Left colon (tissue), 2 donors: ENCODE measurements at regions not wholly inside any gene's neighbourhood (a gene's known extent, or its start where the extent isn't known, plus 50 kb on each side); places are given as distances from the start of the nearest gene placed in this dataset.
"Not testable (repeated sequence)": the region's sequence is repeated elsewhere in the genome, so short reads cannot be mapped to it uniquely, and the experiment has no call there.

Experiments
- ATAC-seq: fragments of 200-7000 bp; cut with Tn5 transposase; one replicate; pipeline ENCODE4 v1.9.1; 2020; ENCODE audit warnings: mild to moderate bottlenecking, moderate library complexity
- DNase-seq, 2 donors: peaks; one replicate each; pipeline ENCODE4 v3.0.0-alpha.2; 2020
- intact Hi-C, 2 donors: fragments of 100-400 bp; cut with DNase I in 1 of 2; cut with micrococcal nuclease in 1 of 2; formaldehyde crosslinking; loops; one replicate each; pipeline versions ENCODE4 v1.11.2 to v1.14.0; 2022; cut with DNase I, micrococcal nuclease
- donor health status: DM: no; HTN: no; CAD: no.
- donor health status: DM: yes; HTN: yes; CAD: no.

DNA sequence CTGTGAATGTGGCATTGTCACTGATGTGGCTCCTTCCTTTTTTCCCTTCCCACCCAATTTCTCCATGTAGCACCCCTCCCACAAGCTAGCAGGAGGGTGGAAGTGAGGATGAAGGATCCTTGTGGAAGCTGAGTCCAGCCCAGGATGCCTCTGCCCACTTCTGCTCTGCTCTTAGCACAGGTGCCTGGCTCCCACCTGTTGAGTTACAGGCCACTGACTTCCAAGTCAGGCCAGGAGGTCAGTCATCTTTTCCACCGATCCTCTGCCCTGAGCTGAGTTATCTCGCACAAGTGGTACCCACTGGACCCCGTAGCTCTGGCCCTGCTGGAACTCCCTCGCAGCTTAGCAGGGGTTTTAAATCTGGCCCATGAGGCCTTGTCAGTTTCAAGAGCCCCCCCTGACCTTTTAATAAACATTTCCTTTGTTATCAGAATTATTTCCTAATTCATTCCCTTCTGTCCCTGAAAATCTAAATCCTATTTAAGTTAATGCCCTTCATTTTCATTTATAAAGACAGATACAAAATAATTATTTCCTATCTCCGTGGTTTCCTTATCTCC is 125.3 kb upstream of the CADM1 start:
- ATAC-seq (no peak), DNase-seq (no peak)
- intact Hi-C loops = no loop called here

DNA sequence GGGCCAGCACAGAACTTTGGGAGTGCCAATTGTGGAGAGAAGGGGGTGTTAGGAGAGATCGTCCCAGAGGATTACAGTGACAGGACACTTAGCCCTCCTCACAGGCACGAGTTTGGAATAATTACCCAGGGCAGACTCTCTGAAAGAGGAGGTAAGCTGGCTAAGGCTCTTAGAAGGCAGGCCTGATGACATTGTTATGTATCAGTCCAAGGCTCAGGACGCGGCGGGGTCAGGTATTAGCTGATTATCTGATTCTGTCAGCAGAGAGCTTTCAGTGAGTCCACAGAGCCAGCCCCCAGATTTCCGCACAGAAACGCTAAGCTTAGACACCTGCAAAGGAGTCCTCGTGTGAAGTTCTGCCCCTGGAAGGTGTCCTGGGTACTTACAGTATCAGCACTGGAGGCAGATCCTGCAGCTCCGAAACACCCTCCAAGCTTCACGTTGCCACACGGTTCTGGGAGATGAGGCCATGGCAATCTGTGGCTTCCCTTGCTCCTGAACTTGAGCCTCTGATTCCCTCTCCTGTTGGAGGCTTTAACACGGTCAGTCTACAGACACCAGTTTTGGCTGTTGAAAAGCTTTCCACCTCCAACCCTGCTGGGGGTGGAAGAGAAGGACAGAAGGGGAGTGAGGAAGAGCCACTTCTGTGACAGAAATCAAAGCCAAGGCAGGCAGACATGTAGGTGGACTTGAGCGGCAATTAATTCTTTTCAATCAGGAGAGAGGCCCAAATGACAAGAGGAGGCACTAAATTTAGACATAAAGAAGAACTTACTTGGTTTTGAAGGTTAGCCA is 123.6 kb upstream of the CADM1 start:
- intact Hi-C loops = no loop called here
- ATAC-seq (no peak), DNase-seq (no peak)

DNA sequence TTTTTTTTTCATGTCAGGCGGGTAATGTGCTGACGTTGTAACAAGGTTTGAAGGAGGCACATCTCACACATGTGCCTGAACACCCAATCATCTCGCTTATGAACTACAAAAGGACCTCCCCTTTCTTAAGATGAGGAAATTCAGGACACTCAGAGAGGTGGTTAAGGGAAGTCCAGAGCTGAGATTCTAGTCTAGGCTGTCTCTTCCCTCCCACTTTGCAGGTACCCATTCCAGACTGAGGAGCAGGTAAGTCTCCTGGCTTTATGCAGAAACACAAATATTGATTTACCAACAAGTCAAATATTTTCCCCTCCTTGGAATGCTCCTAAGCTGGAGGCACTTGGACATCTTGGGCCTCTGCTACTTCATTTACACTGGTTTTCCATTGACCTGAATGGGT is 122.9 kb upstream of the CADM1 start:
- no peak for DNase-seq
- no peak for ATAC-seq
- intact Hi-C loops = no loop called here

DNA sequence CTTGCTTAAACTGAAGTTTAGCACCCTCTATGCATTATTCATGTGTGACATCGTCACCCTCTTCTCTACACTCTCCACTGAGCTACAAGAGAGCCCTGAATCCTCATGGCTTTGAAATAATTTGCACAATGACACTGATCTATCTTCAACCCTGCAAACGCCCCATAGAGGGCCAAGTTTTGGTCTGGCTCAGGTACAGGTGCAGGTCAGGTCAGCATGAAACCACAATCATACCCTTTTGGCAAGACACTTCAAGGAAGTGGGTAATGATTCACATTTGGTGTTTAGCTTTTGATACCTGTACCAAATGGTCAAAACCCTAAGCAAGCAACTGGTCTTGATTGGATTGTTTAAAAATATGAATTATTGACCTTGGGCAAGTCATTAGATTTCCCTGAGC is 122.2 kb upstream of the CADM1 start:
- DNase-seq (no peak), ATAC-seq (no peak)
- intact Hi-C loops = no loop called here

DNA sequence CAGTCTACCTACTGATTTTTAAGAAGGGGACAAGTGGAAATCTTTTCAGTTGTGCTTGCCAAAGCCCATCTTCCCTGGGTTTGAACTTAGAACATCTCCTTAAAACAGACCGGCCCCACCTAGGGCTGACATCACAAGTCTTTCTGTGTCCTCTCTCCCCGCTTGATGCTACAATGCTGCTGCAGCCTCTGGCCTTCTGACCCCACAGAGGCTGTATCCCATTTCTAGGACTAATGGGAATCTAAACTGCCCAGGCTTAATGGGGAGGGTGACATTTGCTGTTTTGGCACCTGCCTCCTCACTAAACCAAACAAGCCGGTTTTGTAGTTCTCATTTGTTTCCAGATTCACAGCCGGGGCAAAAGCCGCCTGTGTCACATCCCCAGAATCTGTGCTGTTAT is 121.3 kb upstream of the CADM1 start:
- ATAC-seq (no peak), DNase-seq (no peak)
- intact Hi-C loops = no loop called here

DNA sequence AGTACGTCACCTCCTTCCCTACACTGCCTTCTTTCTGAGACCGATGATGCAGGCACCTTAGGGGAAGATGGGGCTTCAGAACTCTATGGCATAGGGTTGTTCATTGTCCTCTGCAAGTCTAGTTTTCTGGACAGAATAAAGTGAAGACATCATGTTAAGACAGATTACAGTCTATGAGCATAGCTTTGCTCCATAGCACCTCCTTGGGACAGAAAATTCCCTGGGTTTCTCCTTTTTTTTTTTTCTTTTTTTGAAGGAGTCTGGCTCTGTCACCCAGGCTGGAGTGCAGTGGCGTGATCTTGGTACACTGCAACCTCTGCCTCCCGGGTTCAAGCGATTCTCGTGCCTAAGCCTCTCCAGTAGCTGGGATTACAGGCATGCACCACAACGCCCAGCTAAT is 119.8 kb upstream of the CADM1 start:
- ATAC-seq (no peak), DNase-seq (no peak)
- intact Hi-C loops = no loop called here

DNA sequence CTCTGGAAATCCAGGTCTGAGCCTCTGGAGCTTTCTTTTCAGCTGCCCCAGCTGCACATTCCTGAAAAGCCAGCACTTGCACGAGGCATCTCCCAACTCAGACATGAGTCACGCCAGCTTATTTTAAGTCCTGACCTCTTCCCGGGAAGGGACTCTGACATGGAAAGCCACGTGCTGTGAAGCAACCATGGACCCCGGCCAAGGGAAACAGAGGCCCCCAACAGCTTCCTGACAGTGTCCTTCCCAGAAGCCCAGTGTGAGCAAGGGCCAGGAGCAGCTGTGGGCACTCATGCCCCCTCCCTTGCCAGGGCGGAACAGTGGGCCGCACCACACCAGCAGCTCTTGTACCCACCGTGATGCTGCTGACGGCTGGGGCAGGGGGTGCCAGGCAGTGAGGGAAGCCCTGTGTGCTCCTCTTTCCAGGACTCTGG is 118.8 kb upstream of the CADM1 start:
- peak; percentile 8 for ATAC-seq
- intact Hi-C loops = no loop called here
- DNase-seq = peak; percentile 35 to 52

DNA sequence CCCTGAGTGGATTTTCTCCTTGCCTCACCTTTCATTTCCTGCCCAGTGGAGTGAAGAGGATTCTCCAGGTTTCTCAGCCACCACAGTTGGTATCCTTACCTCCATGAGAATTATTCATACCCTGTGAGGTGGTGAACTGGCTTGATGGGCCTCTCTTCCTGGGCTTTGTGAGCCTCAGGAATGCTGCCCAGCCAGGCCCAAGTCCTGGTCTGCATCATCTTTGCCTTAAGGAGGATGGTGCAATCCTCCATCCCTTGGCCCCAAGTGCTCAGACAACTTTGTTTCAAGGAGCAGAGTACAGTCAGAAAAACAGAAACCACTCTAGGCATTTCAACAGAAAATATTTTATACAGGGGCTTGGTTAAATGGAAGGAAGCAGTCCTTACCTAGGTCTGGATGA is 114.2 kb upstream of the CADM1 start:
- ATAC-seq (no peak), DNase-seq (no peak)
- intact Hi-C loops = no loop called here

DNA sequence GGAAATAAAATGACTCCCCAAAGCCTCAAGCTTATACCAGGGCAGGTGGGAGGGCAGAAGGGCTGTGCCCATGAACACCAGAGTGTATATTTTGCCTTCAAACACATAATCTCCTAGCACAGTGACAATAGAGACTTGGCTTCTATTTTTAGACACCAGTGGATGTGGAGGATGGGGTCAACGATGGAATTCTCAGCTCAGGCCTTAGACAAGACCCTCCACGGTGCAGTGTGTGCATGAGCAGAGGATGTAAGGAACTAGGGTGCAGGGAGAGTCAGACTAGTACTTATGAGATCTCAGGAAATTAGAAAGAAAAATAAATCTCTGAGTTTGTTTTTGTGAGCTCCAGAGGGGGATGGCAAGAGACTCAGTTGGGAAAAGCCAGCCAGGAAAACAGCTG is 113.6 kb upstream of the CADM1 start:
- intact Hi-C loops = no loop called here

DNA sequence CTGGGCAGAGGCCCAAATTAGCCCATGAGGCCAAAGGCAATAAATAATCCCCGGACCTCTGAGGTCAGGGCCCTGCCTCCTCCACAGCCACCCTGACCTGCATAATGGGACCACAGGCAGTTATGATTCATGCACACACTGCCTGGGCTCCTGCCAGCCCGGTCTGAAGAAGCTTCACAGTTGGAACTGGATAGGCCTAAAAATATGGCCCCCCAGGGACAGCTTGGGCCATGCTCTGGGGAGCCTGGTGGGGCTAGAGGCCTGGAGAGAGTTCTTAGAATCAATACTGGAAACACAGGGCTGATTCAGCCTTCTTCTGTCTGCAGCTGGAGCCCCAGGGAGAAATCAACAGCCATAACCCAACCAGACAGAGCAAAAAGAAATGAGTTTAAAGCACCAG is 112.8 kb upstream of the CADM1 start:
- intact Hi-C loops = no loop called here
- DNase-seq (no peak), ATAC-seq (no peak)

More for the DNA sequence above, 113.6 kb upstream of the CADM1 start:
- ATAC-seq = no peak
- DNase-seq = no peak

DNA sequence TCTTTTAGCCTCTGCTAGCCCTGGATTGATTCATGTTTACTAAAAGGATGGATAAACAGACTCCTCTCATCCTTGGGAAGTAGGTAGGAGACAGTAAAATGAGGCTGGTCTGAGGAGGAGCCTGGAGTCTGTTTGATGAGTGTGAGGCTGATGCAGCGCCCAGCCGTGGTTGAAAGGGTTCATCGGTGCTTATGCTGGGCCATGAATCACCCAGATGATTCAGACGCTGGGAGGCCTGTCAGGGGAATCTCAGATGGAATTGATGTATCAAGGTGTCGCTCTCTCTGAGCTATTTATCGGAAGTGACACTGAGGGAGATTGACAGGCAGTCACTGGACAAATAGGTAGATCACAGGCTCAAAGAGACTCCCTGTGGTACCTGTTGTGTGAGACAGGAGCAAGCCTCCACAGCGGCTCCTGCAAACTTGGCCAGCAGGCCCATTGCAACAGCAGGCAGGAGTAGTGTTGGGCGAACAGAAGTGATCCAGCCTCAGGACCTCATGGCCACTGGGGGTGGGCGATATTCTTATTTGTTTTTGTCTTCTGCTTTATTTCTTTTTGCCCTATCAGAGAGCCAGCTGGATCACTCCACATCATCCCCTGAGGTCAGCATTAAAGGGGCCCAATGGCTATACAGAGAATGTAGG is 109.9 kb upstream of the CADM1 start:
- no peak for ATAC-seq
- no peak for DNase-seq
- intact Hi-C loops = no loop called here

DNA sequence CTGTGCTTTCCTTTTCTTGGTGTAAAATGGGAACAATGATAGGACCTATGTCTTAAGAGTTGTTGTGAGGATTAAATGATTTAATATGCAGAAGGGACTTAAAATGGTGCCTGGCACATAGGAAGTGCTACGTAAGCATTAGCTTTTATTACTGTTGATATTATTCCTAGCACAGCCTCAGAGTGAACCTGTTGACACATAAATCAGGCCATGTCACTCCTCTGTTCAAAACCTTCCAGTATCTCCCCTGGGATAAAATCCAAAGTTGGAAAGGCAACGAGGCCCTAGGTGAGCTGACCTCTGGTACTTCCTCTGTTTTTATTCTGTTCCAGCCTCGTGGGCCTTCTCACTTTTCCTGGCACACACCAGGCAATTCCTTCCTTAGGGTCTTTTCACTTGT is 108.8 kb upstream of the CADM1 start:
- DNase-seq (no peak), ATAC-seq (no peak)
- intact Hi-C loops = no loop called here

DNA sequence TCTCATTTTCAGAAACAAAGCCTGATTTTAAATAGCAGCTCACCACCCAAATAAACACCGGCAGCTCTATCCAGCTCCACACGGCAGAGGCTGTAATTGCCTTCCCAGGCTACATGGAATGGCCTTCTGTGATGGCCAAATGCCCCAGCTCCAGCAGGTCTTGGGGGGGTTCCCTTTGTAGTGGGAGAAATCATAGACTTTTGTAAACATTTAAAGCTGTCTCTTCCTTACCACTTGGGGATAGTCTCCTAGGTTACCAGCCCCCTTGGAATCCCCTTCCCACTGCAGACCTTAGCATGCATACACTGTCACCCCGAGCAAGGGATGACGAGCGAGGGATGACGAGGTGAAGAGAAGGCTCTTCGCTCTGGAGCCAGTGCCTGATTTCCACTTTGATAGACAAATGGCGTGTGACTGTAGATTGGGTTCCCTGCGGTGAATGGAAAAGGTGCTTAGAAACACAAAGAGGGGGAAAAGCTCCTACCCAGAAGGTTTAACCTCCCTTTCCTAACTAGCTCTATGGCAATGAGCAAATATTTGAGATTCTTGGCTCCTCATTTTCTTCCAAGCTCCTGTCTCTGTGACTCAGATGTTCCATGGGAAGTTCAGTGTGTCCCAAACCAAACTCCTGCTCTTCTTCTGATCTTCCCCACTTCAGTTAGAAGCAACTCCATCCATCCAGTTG is 108.0 kb upstream of the CADM1 start:
- intact Hi-C loops = no loop called here
- ATAC-seq (no peak), DNase-seq (no peak)

DNA sequence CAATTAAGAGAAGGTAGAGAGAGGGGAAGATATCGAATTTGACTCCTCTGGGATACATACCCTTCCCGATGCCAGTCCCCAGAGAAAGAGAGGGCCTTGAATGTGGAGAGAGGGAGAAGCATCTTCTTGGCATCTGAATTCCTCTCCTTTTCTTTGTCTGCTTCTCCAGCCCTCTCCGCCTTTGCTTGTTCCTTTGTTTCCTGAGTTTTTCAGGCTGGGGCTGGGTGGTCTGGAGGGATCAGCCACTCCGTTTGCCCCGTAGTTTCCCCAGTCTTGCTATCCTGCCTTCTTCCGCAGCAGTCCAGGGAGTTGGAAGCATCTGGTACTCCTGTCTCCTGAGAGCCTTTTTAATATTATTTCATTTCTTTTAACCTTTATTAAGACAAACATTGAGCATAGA is 107.1 kb upstream of the CADM1 start:
- ATAC-seq = no peak
- DNase-seq = no peak
- intact Hi-C loops = no loop called here

DNA sequence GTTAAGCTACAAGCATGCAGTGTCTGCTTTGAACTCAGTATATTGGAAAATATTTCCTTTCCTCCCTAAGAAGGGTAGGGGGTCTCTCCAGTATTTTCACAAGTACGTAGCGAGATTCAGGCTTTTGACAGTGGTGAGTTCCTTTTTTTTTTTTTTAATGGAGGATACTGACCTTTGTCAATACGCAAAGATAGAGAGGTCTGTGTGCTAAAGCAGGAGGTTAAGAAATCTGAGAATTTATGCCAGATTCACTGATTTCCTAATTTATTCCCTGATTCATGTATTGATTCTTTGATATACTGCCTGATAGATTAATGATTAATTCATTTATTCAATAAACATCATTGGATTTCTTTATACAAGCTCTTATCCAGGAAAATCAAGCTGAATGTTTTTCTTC is 106.7 kb upstream of the CADM1 start:
- intact Hi-C loops = no loop called here
- DNase-seq = no peak
- ATAC-seq = no peak

DNA sequence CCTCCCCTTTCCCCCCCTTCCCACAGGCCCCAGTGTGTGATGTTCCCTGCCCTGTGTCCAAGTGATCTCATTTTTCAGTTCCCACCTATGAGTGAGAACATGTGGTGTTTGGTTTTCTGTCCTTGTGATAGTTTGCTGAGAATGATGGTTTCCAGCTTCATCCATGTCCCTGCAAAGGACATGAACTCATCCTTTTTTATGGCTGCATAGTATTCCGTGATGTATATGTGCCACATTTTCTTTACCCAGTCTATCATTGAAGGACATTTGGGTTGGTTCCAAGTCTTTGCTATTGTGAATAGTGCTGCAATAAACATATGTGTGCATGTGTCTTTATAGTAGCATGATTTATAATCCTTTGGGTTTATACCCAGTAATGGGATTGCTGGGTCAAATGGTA is 106.0 kb upstream of the CADM1 start:
- ATAC-seq, intact Hi-C loops, DNase-seq: not testable (repeated sequence)

DNA sequence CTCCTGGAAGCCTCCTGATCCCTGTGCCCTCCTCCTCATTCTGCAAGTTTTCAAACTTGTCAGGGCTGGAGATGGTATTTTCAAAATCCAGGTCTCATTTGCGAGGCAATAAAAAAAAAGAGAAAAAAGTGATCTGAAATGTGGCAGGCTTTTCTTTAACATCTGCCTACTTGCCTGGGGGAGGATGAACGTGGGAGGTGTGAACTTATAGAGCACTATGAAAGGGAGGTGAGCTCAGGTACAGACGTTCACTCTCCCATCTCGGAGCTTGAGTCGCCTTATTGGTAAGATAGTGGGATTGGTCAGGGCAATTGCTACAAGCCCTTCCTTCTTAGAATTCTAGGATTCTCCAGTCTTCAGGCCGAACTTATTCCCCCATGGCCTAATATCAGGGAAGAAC is 104.8 kb upstream of the CADM1 start:
- DNase-seq (no peak), ATAC-seq (no peak)
- intact Hi-C loops = no loop called here

DNA sequence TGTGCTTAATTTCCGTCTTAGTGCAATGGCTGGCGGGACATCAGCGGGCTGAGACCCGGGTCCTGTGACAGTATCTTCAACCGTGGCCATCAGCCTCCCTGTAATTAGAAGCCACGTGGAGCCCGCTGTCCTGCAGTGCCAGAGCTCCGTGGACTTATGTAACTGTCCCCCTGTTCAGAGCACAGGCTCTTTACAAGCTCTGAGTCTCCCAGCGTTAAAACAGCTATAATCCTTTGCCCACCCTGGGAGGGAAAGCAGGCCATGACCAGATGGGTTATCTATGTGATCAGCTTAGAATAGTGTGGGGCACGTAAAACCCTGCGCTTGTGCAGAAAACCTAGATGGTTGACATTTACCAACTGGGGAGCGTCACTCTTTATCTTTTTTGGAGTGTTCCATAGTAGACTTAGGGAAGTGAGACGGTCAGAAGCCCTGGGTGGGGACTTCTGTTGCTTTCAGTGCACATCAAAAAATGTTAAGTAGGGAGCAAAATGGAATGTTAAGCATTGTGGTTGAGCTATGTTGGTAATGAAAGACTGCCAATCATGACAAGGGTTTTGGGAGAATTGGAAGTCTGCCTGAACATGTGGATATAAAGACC is 103.5 kb upstream of the CADM1 start:
- DNase-seq (no peak), ATAC-seq (no peak)
- intact Hi-C loops = no loop called here

DNA sequence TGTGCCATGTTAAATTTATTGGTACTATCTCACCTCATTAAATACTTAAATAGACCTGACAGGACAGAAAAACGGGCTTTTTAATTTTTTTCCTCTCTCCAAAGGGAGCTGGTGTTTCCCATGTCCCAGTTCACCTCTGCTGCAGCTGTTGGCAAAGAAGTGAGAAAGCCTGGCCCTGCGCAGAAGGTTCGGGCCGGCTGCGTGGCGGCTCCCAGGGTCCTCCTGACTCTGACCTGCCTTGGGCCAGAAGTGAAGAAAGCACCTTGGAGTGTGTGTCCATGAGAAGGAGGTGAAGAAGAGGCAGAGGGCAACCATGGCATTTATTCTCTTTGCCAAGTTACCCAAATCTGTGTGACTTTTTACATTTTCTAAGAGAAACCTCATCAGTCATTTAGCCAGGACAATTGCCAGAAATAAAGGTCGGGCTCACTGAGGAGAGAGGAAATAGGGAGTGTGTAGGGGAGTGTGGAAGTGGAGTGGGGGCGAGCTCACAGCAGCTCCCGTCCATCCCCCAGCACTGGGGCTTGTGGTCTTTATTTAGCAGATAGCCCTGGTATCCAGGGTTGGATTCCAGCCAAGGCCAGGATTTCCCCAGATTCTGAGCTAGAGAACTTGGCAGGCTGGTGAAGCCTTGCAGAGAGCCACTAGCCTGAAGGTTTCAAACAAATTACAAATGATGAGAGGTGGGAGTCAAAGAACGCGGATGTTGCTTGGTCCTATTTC is 102.4 kb upstream of the CADM1 start:
- ATAC-seq (no peak), DNase-seq (no peak)
- intact Hi-C loops = no loop called here
